ENCODE measurements at regions not wholly inside any gene's neighbourhood (a gene's known extent, or its start where the extent isn't known, plus 50 kb on each side); places are given as distances from the start of the nearest gene placed in this dataset.

DNA sequence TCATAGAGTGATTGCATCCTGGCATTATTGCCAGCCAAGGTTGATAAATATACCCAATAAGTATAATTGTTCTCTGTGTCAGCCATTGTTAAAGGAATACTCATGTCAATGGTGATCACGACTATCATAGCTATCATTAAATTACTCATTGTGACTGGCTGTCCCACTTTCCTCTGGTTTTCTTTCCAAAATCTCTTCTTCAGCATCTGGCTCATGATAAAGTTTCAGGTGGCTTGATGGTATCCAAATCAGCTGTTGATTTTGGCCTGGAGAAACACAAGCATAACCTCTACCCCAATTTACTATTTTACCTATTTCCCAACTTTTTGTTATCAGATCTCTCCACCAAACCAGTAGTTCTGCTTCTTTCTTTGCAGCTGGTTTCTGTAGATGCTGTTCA is 67.1 kb upstream of the SPIN2A start:
- Mint-ChIP-seq H3K9me3 (no peaks in the 10 kb centered on the region), H3K27me3 (no peaks in the 10 kb centered on the region), H3K4me3 (no peak overlapping the region), H3K27ac (no peak overlapping the region), H3K4me1 (no peaks in the 10 kb centered on the region)
- ATAC-seq = no peak
- no peak for DNase-seq

DNA sequence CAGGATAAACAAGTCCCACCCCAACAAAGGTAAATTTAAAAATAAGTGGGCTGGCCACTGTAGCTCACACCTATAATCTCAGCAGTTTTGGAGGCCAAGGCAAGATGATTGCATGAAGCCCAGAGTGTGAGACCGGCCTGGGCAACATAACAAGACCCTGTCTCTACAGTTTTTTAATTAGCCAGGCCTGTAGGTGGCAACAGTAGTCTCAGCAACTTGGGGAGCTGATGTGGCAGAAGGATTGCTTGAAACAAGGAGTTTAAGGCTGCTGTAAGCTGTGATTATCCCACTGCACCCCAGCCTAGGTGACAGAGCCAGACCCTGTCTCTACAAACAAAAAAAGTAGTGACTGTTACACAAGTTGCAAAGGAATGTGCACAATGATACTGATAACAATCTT is 74.6 kb upstream of the FAAH2 start:
- H3K4me3 Mint-ChIP-seq = no peak overlapping the region
- H3K27ac Mint-ChIP-seq = no peak overlapping the region
- ATAC-seq (no peak), DNase-seq (no peak)
- H3K9me3 Mint-ChIP-seq = peaks cover 0 to 8% of the 10 kb centered on the region in 2 donors
- no peaks in the 10 kb centered on the region for H3K4me1 Mint-ChIP-seq
- no peaks in the 10 kb centered on the region for H3K27me3 Mint-ChIP-seq

DNA sequence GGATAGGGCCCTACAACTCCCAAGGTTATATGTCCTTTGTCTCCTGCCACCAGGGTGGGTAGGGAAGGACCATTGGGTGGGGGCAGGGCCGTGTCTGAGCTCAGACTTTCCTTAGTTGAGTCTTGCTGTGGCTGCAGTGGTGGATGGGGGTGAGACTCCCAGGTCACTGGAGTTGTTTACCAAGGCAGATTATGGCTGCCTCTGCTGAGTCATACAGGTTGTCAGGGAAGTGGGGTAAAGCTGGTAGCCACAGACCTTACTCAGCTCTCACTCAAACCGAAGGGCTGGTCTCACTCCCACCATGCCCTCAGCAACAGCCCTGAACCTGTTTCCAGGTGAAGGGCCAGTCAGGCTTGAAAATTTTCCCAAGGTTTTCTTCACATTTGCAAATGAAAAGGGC is 58.8 kb upstream of the FAAH2 start:
- DNase-seq = peak in 1 of 2 donors; percentile 25
- Mint-ChIP-seq H3K9me3 (peaks cover 8 to 11% of the 10 kb centered on the region in 2 donors), H3K27ac (no peak overlapping the region), H3K27me3 (no peaks in the 10 kb centered on the region), H3K4me3 (no peak overlapping the region), H3K4me1 (no peaks in the 10 kb centered on the region)
- peak; percentile 79 for ATAC-seq

DNA sequence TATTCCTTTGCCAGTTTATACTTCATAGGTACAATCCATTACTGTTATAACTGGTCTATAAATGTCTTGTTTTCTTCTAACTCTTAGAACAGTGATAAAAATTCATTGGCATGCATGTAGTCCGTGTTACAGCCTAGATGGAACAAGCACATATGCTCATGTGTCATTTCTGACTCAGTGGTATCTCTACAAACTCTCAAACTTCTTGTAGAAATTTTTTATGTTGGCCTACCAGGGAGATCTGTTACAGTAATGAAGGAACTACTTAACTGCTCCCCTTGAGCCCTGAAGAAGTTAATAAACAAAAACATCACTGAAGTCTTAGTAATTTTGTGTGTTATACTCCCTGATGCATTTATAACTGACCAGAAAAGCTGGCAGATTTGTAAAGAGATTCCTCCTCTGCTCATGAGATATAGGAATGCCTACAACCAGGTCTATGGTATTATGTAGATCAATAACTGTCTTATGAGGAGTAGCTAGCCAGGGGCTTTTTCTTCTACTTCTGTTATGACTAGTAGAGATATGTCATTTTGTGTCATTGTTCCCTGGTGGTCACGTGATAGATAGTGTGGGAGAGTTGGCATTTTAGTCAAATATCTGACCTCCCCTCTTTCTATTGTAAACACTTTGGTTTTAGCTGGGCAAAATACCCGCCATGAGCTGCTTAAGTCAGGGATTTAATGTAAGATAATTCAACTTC is 53.7 kb upstream of the FAAH2 start:
- no peaks in the 10 kb centered on the region for H3K27me3 Mint-ChIP-seq
- DNase-seq (no peak), ATAC-seq (peak; percentile 88)
- no peak overlapping the region for H3K4me3 Mint-ChIP-seq
- no peaks in the 10 kb centered on the region for H3K9me3 Mint-ChIP-seq
- H3K4me1 Mint-ChIP-seq = no peaks in the 10 kb centered on the region
- no peak overlapping the region for H3K27ac Mint-ChIP-seq

Data from stimulated activated naive CD8-positive, alpha-beta T cell treated with anti-CD3 and anti-CD28 coated beads, Interleukin-15, amount 100 ng/mL, for 72 hours (primary cell).